ENCODE measurements at regions not wholly inside any gene's neighbourhood (a gene's known extent, or its start where the extent isn't known, plus 50 kb on each side); places are given as distances from the start of the nearest gene placed in this dataset.

GRCh38 chr4:110852793-110853192 lies 229.9 kb upstream of the PITX2 start:
- POLR2A ChIA-PET (ENCODE audit: partially characterized antibody): no interaction called here
- Histone ChIP-seq H3K18ac (ENCODE audit: extremely low read depth, low read length) (no peak overlapping the region), H4K20me1 (replicated peaks in 1 of 2; ENCODE audit: control insufficient read depth in 1 of 2, insufficient read depth in 2 of 2, low read length in 2 of 2) (no peaks in the 10 kb centered on the region), H2BK20ac (ENCODE audit: low read length) (no peak overlapping the region), H3K14ac (ENCODE audit: insufficient read length) (no peak overlapping the region), H4K91ac (replicated peaks; ENCODE audit: insufficient read length, low read length) (no peak overlapping the region), H3K27me3 (replicated peaks in 1 of 4; ENCODE audit: control insufficient read depth in 3 of 4, extremely low read depth in 1 of 4, insufficient read depth in 3 of 4, low read length in 3 of 4) (no peaks in the 10 kb centered on the region), H3K56ac (replicated peaks; ENCODE audit: insufficient read length, low read depth, low read length) (no peak overlapping the region), H3K27ac (ENCODE audit: low read depth, low read length) (no peak overlapping the region), H3K23ac (ENCODE audit: insufficient read length) (no peak overlapping the region), H3K36me3 (ENCODE audit: control insufficient read depth in 2 of 4, insufficient read depth in 4 of 4, low read length in 3 of 4) (no peaks in the 10 kb centered on the region), H3K79me2 (ENCODE audit: control insufficient read depth in 1 of 2, insufficient read depth in 2 of 2, low read length in 2 of 2) (no peaks in the 10 kb centered on the region), H2BK15ac (ENCODE audit: low read length) (no peak overlapping the region), H3K4ac (replicated peaks; ENCODE audit: insufficient read length, low read depth, low read length) (no peak overlapping the region), H3K9me3 (ENCODE audit: insufficient read depth in 2 of 2, low read depth in 1 of 2, low read length in 1 of 2) (no peaks in the 10 kb centered on the region), H3K4me2 (ENCODE audit: insufficient read depth in 1 of 2, low read depth in 2 of 2, low read length in 2 of 2) (no peak overlapping the region), H2BK12ac (ENCODE audit: low read depth, low read length) (no peak overlapping the region), H3K4me3 (ENCODE audit: extremely low read depth in 1 of 4, insufficient read depth in 2 of 4, low read depth in 3 of 4, low read length in 4 of 4) (no peak overlapping the region), H2AFZ (ENCODE audit: low read length) (no peak overlapping the region), H4K5ac (ENCODE audit: insufficient read length, low read depth, low read length) (no peak overlapping the region), H2BK120ac (replicated peaks; ENCODE audit: low read depth, low read length) (no peak overlapping the region), H4K8ac (ENCODE audit: extremely low read depth, insufficient read depth, low read length) (no peak overlapping the region), H3K23me2 (ENCODE audit: low read depth, low read length) (no peaks in the 10 kb centered on the region), H3K79me1 (ENCODE audit: low read depth, low read length) (no peaks in the 10 kb centered on the region), H2BK5ac (ENCODE audit: low read depth, low read length) (no peak overlapping the region), H2AK5ac (ENCODE audit: low read depth, low read length) (no peak overlapping the region), H3K9ac (replicated peaks in 1 of 4; ENCODE audit: extremely low read depth in 1 of 4, low read depth in 3 of 4, low read length in 3 of 4) (no peak overlapping the region), H3K4me1 (replicated peaks in 1 of 4; ENCODE audit: control insufficient read depth in 3 of 4, insufficient read depth in 4 of 4, low read length in 3 of 4) (no peaks in the 10 kb centered on the region; a peak in 1 of 7 replicates)
- no peak for FAIRE-seq
- TF ChIP-seq YY1 (IDR thresholded peaks at IDR 0.05; ENCODE audit: low read depth, low read length): no peak
- TF ChIP-seq TCF12 (IDR thresholded peaks at IDR 0.05; ENCODE audit: low read depth, low read length): no peak
- TF ChIP-seq HDAC2 (IDR thresholded peaks at IDR 0.05; ENCODE audit: borderline replicate concordance in 1 of 2, low read depth in 2 of 2, low read length in 2 of 2): no peak
- no peak for TF ChIP-seq CBX8 (IDR thresholded peaks at IDR 0.05; ENCODE audit: borderline replicate concordance, low read depth, low read length)
- no peak for TF ChIP-seq BCL11A (IDR thresholded peaks at IDR 0.05; ENCODE audit: low read depth in 2 of 2, low read length in 2 of 2)
- no peak for TF ChIP-seq JUN (IDR thresholded peaks at IDR 0.05; ENCODE audit: low read depth, low read length)
- no peak for DNase-seq (ENCODE audit: low read depth in 1 of 2, low spot score in 2 of 2)
- WGBS, 2 experiments (ENCODE audit: extremely low coverage in 1 of 2, insufficient coverage in 1 of 2, insufficient read length in 1 of 2, insufficient replicate concordance in 2 of 2, low coverage in 1 of 2, low lambda C conversion rate in 2 of 2, missing lambda C conversion rate in 1 of 2): 73% methylated on average over 3 of the region's 3 CpGs; no CpG with 5 or more reads in 1 of the 2 experiments
- CTCF ChIA-PET (ENCODE audit: partially characterized antibody): no interaction called here
